IPS DF 4.7 (cell line): ENCODE measurements at regions not wholly inside any gene's neighbourhood (a gene's known extent, or its start where the extent isn't known, plus 50 kb on each side); places are given as distances from the start of the nearest gene placed in this dataset.

ENCODE experiments used
- DNase-seq: peaks from one replicate; pipeline ENCODE4 v3.0.0-alpha.2; 2013; ENCODE audit warnings: low spot score; ENCODE audit errors: extremely low read depth

DNA sequence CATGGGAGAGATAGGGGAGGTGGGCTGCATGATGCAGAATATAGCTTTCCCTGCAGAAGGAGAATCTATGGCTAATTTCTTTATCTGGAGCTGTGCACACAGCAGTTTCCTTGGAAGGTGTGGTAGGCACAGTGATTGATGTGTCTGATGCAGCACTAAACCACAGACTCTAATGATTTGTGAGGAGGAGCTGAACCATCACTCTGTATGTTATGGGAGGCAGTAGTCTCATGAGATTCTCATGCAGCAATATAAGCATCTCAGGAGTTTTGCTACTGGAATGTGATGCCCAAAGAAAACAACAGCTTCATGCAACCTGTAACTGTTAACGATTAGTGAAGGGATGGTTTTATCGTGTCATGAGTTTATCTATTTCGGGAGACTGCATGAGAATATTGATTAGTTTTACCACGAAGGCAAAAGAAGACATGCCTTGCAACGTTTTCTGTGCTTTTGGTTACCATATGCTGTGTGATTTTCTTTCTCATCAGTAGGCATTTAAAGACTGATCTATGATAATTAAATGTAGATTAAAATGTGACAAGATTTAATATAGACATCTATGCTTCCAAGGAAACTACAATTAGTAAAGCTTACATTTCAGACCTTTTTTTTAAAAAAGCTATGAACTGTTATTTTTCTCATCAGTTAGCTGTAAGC is 286.8 kb downstream of the ARL6IP6 start:
- no peak for DNase-seq

DNA sequence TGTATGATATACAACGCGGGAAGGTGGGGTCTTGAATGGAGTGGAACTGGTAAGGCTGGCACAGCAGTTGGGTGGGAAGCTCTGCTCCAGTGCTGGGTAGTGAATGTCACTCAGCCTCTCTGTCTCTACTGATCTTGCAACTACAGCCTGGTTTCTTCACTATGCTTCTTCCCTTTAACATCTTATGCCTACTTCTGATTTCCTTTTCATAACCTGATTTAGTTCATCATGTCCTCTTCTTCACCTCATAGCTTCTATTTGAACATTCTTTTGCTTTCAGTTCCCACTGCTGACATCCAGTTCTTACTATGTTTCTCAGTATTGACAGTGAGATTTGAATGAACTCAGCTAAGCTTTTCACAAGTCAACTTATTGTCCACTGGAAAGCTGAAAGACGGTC is 286.2 kb downstream of the ARL6IP6 start:
- no peak for DNase-seq

DNA sequence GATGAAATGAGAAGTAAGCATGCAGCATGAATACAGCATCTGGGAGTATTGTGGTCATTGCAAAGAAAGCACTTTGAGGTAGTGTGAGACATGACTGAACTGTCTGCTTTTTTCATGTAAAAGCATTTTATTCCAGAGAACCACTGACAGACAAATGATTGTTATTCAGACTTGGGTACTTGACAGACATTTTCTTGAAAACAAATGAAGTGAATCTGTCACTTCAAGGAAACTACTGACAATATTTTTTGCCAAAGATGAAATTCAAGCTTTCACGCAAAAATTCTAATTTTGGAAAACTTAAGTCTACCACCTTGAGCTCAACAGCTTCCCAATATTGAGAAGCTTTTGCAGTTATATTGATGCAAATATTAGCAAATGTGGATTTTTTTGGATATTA is 255.7 kb downstream of the ARL6IP6 start:
- DNase-seq = no peak

DNA sequence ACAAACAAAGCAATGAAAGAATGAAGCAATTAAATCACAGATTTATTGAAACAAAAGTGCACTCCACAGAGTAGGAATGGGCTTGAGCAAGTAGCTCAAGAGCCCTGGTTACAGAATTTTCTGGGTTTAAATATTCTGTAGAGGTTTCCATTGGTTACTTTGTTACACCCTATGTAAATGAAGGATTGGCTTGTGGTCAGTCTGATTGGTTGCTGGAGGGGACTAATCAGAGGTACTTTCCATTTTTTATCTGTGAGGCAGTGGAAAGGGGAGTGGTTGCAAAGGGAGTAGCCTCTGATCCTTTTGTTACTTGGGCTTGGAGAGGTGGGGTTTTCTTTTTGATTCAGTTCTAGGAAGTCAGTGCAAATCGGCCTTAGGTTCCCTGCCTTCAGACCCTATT is 253.3 kb downstream of the ARL6IP6 start:
- no peak for DNase-seq

DNA sequence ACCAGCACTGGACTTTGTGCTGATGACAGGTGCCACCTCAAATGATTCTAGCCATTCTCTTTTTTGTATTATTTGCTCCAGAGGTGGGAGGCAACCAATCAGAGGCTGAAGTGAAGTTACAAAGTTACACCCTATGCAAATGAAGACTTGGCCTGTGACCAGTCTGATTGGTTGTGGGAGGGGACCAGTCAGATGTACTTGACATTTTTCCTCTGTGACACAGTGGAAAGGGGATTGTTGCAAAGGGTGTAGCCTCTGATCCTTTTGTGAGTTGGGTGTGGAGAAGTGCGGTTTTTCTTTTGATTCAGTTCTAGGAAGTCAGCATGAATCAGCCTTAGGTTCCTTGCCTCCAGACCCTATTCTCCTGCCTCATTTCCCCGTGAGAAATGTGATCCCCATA is 244.0 kb downstream of the ARL6IP6 start:
- DNase-seq = no peak

DNA sequence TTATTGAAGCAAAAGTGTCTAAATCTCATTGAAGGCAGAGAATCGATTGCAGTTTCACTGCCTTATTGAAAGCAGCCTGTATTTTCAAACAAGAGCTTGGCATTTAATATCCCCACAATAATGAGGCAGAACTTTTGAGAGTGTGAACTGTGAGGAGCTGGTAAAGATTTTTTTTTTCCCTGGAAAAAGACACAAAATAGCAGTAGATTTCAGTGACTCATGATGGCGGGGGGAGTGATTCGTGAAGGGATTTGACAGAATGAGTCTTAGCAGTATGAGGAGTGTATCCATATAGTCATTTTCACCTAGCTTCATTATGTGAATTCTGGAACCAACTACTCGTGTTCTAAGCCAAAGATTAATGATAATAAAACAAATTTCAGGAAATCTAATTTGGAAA is 242.9 kb downstream of the ARL6IP6 start:
- DNase-seq = no peak

DNA sequence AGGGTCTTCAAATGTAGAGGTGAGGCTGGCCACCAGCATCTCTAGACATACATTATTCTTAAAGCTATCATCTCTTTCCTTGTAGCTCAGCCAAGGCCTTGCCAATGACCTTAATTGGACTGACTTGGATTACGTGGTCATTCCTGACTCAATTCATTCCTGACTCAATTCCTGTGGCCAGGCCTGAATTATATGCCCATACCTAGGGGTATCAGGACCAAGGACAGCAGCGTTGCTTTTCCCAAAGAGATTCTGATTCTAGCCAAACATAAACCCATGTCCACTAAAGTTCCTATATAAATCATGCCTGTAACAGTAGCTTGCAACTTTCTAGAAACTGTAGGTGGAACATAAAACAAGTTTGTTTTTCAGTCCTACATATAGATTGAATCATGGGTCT is 231.7 kb downstream of the ARL6IP6 start:
- no peak for DNase-seq

DNA sequence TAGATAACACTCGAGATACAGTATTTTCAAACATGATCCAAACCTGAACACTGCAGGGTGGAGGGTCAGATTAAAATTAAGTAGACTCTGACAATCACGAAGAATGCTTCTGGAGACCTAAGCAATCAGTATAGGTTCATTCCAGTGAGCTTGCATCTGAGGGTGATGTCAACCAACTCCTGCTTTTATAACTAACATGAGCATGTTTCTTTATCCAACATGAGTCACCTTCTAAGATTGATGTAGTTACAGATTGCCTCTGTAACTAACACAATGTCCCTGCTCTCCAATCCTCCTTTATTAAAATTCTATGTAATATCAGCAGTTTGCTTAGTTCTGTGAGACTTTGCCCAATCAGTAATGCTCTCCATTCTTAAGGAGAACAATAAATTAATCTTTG is 225.7 kb downstream of the ARL6IP6 start:
- DNase-seq = no peak

DNA sequence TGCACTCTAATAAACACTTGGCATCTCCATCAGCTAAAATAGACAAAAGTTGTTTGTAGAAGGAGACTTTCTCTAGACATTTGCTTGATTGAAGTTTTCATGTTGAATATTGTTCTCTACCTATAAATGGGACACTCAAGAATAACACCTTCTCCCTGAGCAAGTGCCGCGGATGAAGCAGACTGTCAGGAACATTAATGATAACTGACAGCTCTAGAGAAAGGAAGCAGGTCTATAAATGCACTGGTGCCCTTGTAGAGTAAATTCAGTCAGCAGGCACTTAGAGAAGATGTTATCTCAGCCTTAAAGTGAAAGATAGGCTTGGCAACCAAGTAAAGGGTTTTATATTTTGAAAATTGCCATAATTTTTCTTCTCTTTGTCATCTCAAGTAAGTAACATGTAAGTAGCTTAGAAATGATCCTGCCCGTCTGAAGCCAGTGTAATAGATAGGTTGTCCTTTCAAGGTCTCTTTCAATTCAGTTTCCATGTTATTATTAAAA is 224.6 kb downstream of the ARL6IP6 start:
- no peak for DNase-seq

DNA sequence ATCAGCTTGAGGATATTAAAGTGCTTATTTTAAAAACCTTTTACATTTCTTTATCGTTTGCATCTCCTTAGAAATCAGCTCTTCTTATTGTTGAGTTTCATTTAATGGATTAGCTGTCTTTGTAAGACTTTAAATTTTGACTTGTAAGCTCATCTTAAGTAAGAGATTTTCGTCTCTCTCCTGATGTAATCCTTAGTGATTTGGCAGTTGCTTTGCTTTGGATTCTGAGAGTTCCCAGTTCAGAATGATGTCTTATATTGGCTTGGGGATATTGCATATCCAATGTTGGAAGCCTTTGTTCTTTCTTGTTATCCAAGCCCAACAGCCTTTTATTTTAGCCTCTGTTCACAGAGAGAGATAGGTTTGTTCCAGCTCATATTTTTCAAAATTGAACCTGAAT is 212.1 kb downstream of the ARL6IP6 start:
- no peak for DNase-seq

DNA sequence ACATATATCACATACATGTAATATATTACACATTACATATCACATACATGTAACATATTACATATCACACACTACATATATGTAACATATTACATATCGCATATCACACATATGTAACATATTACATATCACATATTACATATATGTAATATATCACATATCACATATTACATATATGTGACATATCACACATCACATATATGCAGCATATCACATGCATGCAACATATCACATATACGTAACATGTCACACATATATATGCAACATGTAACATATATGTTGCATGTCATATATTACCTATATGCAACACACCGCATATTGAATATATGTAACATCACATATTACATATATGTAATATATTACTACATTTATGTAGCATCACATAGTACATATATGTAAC is 211.2 kb downstream of the ARL6IP6 start:
- DNase-seq = no peak

DNA sequence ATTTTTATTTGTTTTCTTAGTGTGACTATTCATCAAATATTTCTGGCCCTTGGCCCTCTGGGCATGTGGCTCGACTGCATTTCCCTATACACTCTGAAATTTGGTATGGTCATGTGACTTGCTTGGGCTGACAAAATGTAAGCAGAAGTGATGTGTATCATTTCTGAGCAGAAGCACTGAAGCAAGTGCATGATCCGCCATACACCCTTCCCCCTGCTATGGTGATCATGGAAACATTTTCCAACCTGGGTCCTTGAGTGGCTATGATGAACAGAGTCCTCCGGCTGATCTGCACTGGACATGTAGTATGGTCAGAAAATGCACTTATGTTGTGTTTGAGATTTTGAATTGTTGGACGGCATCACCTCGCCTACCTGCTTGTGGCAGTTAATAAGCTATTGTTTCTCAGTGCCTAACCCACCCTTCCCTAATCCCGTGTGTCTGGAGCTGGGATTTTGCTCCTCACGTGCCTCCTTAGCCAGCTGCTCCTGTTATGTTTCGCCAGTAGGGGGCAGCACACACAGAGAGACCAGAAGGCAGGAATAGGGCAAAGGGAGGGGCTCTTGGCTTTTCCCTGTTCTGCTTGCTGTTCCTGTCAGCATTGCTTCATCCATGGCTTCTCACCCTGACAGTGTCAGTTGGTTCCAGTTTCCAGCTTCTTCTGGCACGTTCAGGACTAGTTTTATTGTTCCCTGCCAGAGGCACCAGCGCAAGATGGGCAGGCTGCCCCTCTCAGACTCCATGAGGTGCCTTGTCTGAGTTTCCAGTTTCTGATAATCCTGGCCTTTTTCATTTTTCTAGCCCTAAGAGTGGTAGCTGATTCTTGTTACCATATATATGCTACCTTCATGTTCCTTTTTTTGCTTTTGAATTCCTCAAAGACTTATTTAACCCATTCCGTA is 207.4 kb downstream of the ARL6IP6 start:
- peak; percentile 53 for DNase-seq

DNA sequence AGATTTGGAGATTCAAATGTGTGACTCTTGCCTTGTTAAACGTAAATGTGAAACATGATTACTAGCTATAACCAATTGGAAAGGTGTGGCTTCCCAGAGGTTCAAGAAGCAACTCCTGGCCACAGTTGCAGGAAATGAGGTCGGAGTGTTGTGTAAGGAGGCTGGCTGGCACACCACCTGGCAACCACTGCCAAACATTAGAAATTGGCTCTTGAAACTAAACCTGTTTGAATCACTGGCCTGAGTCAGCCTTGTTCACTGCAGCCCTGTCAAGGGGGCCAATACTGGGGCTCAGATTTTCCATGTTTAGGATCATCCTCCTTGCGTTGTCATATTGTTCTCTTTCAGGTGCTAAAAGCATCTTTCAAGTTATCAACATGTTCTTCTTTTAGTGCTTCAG is 206.3 kb downstream of the ARL6IP6 start:
- DNase-seq = no peak

DNA sequence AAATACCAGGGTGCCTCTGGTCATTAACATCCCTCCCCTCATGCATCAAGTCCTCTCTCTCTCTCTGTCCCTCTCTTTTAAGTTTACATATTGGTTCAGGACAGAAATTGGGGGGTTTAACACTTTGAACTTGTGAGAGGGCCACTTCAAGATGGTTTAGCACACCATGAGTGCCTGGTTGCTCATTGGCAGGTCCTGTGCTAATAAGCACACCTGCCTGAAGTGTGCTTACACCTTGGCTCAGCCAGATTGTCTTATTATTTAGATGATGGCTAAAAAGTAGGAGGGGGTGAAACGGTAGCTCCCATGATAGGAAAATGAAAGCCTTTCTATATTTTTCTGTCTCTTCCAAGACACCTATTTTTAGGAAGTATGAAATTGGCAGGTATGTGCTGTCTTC is 205.8 kb downstream of the ARL6IP6 start:
- no peak for DNase-seq

DNA sequence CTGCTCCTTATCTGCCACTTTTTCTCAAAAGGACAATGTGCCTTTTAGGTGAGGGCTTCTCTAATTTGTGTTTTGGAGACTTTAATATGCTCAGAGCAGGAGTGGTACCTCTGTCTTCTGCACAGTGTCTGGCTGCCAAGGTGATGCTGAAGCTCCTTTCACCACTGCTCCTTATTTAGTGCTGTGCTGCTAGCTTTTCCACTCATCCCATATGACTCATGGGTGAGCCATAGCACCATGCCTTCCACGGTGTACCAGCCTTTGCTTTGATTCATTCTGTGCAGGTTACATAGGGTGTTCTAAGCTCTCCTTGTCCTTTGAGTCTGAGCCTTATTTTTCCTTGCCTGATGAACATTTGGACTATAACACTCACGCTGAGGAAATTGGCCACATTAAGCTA is 202.4 kb downstream of the ARL6IP6 start:
- no peak for DNase-seq

DNA sequence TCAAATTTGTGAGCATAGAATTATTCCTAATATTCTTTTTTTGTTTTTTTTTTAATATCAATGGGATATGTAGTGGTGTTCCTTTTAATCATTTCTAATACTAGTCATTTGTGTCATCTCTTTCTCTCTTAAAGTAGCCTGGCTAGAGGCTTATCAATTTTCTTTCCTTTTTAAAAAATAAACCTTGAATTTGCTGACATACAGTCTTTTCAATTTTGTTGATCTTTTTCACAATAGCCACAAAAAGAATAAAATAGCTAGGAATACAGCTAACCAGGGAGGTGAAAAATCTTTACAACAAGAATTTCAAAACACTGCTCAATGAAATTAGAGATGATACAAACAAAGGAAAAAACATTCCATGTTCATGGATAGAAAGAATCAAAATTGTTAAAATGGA is 192.6 kb downstream of the ARL6IP6 start:
- DNase-seq = no peak

DNA sequence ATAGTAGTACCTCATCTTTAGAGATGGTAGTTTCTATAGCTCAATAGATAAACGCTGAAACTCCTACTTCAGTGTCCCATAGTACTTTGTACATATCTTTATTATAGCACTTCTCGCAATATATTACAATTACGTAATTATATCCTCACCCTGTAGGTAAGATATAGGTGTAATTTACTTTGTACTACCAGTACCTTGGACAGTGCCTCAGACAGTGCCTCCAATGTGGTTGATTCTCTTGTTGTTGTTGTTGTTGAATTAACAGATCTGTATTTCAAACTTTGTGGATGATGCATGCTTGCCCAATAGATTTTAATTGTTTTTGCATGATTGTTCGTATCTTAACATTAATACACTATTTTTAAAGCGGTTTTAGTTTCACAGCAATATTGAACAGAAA is 188.6 kb downstream of the ARL6IP6 start:
- no peak for DNase-seq

DNA sequence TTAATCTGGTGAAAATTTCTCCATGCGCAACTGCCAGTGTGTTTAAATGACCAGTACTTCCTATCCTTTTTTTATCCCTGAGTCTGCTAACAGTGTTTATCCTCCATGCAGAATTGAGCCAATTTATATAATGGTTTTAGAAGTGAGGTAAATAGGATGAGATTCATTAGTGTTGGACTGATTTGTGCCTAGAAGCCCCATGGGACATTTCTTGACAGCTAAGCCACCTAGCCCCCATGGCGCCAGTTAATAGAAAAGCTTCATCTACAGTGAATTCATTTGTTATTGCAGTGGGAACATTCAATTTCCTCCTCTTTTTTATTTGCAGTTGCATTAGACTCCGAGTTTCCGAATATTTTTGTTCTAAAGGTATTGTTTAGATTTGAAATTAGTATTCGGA is 175.6 kb downstream of the ARL6IP6 start:
- DNase-seq = no peak

DNA sequence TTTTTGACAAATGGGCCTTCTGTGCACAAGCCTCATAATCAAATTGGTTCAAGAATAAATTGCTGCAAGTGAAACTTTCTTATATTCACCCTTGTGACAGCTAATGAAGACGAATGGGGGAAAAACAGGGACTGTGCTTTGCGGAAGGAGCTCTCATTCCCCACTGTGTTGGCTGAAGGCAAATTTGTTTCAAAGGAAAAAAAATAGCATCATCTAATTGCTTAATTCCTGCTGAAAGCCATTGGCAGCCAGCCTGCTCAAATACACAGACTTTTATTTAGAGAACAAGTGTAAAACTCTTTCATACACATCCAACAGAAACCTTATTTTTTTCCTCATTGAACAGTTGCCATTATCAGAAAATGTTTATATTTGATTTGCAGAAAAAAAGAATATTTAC is 172.3 kb downstream of the ARL6IP6 start:
- DNase-seq = no peak

DNA sequence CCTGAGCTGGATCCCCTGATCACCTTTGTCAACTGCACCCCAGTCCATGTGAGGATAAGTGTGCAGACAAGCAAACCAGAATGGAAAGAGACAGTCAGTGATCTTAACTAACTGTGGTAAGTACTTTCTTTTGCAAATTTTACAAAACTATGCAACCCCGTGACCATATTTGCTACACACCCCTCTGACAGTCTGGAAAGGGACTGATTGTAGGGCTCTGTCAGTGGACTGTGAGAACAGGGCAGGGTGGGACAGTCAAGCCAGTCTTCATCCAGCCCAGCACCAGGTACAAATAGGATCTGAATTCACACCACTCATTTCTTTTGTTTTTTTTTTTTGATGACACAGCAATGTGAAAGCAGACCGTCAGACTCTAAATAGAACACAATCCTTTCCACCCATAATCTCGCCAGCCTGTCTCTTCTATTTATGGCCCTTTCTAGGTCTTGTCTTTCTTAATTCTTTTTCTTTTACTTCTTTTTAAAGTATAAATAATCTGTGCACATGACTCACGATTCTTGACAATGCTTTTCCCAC is 165.6 kb downstream of the ARL6IP6 start:
- DNase-seq = no peak

DNA sequence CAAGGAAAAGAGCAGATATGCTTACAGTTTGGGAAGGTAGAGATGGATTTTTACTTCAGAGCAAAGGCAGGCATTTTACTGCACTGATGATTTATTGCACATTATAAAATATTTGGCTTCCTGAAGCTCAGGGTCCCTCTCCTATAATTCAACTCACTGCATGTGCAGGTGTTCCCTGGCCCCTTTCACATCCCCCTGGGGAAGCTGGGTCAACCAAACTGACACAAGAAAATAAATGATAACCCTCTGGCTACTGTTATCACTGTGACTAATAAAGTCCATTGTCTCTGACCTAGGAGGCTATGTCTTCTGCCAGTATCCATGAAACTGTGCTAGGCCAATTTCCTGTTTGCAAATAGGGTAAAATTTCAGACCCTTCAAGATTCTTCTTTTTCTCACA is 163.1 kb downstream of the ARL6IP6 start:
- no peak for DNase-seq

DNA sequence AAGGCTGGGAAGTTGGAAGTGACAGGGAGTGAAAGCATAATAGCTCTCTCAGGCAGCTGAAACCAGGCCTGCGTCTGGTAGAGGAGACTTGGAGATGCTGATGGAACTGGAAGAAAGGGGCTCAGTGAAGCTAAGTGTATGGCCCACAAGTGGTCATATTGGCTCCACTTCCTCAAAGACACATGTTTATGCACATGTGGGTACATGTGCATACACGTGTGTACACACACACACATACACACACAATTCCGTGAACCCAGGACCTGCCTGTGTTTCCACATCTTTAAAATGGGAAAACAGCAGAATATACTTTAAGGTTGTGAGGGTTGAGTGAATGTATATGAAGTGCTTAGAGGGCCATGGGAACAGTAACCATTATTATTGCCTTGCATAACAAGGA is 160.9 kb downstream of the ARL6IP6 start:
- no peak for DNase-seq
